GM19452 (cell line): ENCODE measurements at regions not wholly inside any gene's neighbourhood (a gene's known extent, or its start where the extent isn't known, plus 50 kb on each side); places are given as distances from the start of the nearest gene placed in this dataset.
"Not testable (repeated sequence)": the region's sequence is repeated elsewhere in the genome, so short reads cannot be mapped to it uniquely, and the experiment has no call there.

Experiments
- ATAC-seq: cut with Tn5 transposase; IDR thresholded peaks from one replicate; pipeline ENCODE4 v1.9.1; 2021; ENCODE audit not compliant: unreplicated experiment

DNA sequence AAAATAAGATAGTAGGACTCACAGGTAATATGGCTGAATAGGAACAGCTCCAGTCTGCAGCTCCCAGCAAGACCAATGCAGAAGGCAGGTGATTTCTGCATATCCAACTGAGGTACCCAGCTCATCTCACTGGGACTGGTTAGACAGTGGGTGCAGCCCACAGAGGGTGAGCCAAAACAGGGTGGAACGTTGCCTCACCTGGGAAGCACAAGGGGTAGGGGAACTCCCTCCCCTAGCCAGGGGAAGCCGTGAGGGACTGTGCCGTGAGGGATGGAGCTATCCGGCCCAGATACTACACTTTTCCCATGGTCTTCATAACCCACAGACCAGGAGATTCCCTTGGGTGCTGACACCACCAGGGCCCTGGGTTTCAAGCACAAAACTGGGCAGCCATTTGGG, 114.8 kb upstream of the GNAI1 start:
- not testable (repeated sequence) for ATAC-seq

GRCh38 chr7:80018941-80019808, 115.5 kb upstream of the GNAI1 start:
- ATAC-seq: peak; percentile 96

DNA sequence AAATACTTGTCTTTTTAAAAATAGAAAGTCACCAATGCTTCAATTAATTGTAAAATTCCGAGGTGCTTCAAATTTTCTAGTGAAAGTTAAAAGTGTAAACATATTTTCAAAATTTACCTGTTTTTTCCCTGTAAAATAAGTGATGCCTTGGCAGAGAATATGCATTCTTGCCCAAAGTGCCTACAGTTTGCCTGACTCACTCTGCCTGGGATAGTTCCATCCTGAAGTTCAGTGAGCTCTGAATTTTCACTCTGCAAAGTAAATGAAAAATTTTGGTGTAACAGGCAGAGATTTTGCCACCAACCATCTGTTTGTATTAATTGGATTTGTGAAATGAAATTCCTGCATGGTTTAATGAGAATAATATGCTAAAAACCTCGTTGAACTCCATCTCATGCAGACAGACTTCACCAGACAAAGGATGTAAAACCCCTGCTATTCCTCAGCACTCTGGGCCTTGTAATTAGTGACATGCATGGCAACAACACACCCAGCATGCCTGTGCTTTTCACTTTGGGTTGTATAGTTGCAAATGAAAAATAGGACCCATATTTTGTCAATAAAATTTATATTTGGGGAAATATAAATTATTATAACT, 117.4 kb upstream of the GNAI1 start:
- no peak for ATAC-seq

DNA sequence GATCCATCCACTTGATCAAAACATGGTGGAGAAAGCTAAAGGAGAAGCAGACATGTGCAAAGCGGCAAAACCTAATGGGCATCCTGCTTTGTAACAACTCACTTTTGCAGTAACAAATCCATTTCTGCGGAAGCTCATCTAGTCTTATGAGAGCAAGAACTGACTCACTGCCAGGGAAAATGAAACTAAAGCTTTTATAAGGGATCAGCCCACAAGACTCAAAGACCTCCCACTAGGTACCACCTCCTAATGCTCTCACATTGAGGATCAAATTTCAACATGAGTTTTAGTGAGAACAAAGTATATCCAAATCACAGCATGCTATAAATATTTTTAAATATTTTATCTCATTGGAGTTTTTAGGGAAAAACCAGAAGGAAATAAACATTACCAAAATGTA, 120.1 kb upstream of the GNAI1 start:
- no peak for ATAC-seq

- ATAC-seq: no peak
Measured at GRCh38 chr7:80008039-80008438, 126.6 kb upstream of the GNAI1 start.

DNA sequence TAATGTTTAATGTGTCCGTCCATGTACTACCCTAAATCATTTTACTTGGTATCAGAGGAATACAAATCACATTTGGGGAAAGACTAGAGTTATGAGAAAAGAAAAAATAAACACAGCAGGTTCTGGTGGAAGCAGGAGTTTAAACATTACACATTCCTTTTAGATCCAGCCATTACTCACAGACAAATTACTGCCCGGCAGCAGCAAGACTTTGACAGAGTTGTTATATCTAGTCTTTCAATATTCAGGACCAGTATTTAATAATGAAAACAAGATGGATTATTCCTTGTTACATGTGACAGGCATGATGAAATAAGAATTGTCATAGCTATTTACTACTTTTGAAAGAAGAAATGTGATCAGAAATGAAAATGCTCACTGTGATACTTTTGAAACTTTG, 131.8 kb upstream of the GNAI1 start:
- no peak for ATAC-seq

DNA sequence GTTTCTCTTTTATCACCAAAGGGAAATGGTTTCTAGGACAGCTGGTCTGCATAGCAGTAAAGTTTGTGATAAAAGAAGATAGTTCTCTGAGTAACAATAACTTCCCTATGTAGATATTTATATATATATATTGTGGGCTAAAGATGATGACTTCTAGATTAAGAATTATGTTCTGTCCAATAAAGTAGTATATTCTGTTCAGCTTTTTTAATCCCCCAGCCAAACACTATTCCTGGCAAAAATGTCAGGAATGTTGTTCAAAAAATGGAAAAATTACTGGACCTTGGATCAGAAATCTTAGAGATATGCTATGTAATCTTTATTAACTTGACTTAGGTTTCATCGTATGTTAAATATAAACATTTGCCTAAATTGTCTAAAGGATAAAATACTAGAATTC, 136.3 kb upstream of the GNAI1 start:
- no peak for ATAC-seq

DNA sequence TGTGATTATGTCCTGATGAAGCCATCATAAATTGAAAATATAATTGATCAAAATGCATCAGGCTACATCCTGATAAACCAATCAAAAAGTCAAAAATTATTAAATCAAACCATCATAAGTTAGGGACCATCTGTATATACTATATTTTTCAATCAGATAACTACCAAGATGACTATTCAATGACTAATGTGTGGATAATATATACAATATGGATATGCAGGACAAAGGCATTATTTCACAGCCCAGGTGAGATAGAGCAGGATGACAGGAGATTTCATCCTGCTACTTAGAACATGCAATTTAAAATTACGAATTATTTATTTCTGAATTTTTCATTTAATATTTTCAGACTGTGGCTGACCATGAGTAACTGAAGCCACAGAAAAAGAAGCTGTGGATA, 137.3 kb upstream of the GNAI1 start:
- ATAC-seq: no peak

- ATAC-seq: not testable (repeated sequence)
Measured at GRCh38 chr7:79995741-79996140, 138.9 kb upstream of the GNAI1 start.

DNA sequence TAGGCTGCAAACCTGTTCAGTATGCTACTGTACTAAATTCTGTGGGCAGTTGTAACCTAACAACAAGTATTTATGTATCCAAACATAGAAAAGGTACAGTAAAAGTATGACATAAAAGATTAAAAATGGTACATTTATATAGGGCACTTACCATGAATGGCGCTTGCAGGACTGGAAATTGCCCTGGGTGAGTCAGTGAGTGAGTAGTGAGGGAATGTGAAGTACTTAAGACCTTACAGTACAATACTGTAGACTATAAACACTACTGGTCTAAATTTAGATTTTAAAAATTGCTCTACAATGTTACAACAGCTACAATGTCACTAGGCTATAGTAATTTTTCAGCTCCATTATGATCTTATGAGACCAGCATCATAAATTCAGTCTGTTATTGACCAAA, 146.0 kb upstream of the GNAI1 start:
- ATAC-seq: no peak

DNA sequence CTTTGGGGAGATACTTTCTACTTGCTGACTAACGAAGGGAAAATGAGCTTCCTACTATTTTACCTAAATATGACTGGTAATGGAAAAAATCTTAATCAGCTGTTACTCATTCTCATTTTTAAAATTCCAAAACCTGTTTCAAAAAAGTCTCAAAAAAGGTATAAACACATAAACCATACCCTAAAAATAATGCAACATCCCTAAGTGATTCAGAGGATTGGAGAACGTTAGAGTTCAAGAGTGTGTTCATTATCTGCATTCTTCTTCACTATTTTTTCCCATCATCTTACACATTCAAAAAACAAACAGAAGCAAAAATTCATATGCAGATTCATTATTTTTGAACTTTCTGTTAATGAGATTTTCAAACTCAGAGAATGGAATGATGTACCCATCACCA, 150.4 kb upstream of the GNAI1 start:
- ATAC-seq: no peak

DNA sequence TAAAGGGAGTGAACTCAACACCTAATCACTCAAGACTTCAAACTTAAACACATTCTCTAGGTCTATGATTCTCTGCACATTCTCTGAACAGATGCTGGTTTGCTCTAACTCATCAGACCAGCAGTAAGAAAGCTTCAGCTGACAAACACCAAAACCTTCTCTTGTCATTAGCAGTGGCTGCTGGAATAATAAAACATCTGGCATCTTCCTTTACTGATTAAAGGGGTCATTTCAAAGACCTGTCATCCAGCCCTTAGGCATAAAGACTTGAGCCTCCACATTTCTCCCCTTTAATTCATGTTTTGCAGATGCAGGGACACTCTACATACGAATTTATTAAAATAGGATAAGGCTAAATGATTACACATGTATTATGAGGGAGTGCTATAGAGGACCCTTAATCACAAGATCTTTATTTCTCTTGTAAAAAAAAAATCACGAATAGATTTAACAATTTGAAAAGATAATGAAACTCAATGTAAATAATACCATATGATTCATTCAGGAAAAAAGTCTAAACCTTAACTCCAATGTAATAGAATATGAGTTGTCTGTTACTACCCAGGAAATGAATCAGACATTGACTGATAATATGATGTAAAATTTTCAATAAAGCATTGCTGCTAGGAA, 152.4 kb upstream of the GNAI1 start:
- ATAC-seq: no peak

DNA sequence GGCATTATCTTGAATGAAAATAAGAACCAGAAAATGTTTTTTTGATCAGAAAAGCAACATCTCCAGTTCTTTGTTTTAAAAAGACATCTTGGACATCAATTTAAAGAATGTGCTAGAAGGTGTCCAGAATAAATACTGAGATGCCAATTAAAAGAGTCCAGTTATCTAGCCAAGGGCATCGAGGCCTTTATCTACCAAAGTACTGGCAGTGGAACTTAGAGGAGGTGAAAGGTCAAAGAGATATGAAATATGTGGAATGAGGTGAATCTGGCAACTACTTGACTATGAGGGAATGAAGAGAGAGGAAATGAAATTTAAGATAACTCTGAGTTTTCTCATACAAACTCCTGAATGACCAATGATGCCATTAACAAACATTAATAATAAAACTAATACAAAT, 154.3 kb upstream of the GNAI1 start:
- ATAC-seq: no peak

DNA sequence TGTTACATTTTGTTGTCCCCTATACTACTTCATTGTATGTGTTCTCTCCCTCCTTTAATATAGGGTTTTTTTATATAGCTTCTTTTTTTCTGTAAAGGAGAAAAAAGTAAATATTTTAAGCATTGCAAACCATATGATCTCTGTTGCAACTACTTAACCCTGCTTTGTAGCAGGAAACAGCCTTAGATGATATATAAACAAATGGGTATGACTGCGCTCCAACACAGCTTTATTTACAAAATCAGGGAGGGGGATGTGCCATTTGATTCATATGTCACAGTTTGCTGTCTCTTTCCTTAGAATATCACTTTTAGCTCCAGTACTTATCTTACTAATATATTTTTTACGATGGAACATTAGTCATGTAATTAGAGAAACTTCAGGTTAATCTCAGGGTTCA, 155.2 kb upstream of the GNAI1 start:
- ATAC-seq: no peak

DNA sequence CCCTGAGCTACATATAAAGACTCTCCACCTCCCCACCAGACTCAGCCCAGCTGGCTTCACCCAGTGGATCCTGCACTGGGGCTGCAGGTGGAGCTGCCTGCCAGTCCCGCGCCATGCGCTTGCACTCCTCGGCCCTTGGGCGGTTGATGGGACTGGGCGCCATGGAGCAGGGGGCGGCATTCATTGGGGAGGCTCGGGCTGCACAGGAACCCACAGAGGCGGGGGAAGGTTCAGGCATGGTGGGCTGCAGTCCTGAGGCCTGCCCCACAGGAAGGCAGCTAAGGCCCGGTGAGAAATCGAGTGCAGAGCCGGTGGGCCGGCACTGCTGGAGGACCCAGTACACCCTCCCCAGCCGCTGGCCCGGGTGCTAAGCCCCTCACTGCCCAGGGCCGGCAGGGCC, 157.2 kb upstream of the GNAI1 start:
- no peak for ATAC-seq

DNA sequence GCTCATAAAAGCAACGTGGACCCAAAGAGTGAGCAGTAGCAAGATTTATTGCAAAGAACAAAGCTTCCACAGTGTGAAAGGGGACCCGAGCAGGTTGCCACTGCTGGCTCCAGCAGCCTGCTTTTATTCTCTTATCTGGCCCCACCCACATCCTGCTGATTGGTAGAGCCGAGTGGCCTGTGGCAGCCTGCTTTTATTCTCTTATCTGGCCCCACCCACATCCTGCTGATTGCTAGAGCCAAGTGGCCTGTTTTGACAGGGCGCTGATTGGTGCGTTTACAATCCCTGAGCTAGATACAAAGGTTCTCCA, 158.0 kb upstream of the GNAI1 start:
- not testable (repeated sequence) for ATAC-seq

- not testable (repeated sequence) for ATAC-seq
Measured at GRCh38 chr7:79975986-79976710, 158.5 kb upstream of the GNAI1 start.

GRCh38 chr7:79973455-79973854, 161.2 kb upstream of the GNAI1 start:
- ATAC-seq: no peak

DNA sequence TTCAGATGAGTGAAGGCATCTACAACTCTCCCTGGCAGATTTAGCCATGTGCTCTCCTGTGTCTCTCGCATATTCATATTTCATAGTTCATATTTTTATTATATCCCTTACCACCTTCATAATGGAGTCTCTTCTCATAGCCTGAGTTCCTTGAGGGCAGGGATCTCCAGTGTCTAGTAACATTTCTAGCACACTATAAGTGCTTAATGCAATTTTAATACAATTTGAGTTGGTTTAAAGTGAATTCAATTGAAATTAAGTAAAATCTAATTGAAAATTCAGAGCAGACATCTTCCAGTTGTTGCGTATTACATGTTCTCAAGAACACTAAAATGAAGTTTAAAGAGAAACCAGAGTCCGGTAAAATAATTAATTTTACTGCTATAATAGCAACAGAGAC, 163.6 kb upstream of the GNAI1 start:
- no peak for ATAC-seq

GRCh38 chr7:79968894-79969293, 165.7 kb upstream of the GNAI1 start:
- ATAC-seq: no peak

- ATAC-seq: no peak
Measured at GRCh38 chr7:79968077-79968648, 166.5 kb upstream of the GNAI1 start.
